ENCODE measurements at regions not wholly inside any gene's neighbourhood (a gene's known extent, or its start where the extent isn't known, plus 50 kb on each side); places are given as distances from the start of the nearest gene placed in this dataset.

DNA sequence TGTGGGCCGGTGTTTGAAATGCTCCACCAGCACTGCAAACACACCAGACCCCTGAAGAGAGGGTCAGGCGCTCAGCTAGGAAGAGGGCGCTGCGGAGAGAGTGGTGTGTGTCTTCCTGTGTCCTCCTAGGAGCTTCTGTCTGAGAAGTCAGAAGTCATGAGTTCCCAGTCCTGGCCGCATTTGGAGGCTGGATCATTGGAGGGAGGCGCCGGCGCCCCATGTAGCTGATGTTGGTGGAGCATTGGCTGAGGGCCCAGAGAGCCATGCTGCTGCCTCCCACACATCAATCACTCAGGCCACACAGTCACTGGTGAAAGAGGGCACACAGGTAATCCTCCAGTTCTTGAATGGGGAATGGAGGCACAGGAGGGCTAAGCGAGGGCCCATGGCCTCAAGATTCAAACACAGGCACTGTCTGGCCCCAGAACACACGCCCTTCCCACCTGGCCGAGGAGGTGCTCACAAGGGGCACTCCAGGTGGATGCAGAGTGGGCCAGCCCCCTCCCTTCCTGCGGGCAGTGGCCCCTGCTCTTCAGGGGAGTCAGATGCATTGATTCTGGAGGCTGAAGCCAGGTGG, 66.3 kb downstream of the RRM2 start:
- no peak for DNase-seq (ENCODE audit: low read depth)
- TF ChIP-seq, protein P1, sequence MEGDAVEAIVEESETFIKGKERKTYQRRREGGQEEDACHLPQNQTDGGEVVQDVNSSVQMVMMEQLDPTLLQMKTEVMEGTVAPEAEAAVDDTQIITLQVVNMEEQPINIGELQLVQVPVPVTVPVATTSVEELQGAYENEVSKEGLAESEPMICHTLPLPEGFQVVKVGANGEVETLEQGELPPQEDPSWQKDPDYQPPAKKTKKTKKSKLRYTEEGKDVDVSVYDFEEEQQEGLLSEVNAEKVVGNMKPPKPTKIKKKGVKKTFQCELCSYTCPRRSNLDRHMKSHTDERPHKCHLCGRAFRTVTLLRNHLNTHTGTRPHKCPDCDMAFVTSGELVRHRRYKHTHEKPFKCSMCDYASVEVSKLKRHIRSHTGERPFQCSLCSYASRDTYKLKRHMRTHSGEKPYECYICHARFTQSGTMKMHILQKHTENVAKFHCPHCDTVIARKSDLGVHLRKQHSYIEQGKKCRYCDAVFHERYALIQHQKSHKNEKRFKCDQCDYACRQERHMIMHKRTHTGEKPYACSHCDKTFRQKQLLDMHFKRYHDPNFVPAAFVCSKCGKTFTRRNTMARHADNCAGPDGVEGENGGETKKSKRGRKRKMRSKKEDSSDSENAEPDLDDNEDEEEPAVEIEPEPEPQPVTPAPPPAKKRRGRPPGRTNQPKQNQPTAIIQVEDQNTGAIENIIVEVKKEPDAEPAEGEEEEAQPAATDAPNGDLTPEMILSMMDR (IDR thresholded peaks at IDR 0.05; ENCODE audit: control insufficient read depth, extremely low read depth, insufficient read depth): no peak
- H3K4me3 ChIP-seq (ENCODE audit: low read depth, low read length): no peak overlapping the region

DNA sequence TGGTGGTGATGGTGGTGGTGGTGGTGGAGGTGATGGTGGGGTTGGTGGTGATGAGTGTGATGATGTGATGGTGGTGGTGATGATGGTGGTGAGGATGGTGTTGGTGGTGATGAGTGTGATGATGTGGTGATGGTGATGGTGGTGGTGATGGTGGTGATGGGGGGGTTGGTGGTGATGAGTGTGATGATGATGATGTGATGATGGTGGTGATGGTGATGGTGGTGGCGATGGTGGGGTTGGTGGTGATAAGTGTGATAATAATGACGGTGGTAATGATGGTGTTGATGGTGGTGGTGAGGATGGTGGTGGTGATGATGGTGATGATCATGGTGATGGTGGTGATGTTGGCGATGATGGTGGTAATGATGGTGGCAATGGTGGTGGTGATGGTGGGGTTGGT, 67.7 kb downstream of the RRM2 start:
- no peak for DNase-seq (ENCODE audit: low read depth)
- TF ChIP-seq, protein P1 (IDR thresholded peaks at IDR 0.05; ENCODE audit: control insufficient read depth, extremely low read depth, insufficient read depth): no peak
- no peak overlapping the region for H3K4me3 ChIP-seq (ENCODE audit: low read depth, low read length)

DNA sequence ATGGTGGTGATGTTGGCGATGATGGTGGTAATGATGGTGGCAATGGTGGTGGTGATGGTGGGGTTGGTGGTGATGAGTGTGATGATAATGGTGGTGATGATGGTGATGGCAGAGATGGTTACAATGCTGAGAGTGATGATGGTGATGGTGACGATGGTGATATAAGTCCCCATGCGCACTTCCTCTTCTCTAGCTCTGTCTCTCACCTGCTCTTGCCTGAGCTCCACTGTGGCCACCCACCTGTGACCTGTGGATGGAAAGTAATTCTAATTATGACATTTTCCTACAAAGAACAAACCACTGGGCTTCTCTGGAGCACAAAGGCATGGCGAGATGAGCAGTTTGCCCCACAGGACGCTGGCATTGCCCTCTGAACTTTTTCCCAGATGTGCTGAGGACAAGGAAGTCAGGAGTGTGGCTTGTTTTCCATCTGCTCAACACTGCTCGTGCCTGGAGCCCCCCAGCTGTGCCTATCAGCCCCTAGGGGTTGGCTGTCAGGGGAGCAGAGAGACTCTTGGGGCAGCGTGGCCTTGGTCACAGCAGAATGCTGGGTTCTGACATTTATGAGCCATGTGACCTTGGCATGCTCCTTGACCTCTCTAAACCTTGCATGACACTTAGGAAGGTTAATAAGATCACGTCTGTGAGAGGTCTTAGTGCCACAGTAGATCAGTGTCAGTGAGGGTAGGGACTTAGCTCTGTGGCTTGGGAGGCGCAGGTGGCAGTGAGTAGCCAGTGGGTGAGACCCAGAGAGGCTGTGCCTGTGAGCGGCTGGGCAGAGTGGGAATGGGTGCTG, 68.4 kb downstream of the RRM2 start:
- TF ChIP-seq, protein P1 (IDR thresholded peaks at IDR 0.05; ENCODE audit: control insufficient read depth, extremely low read depth, insufficient read depth): no peak
- DNase-seq (ENCODE audit: low read depth): no peak
- H3K4me3 ChIP-seq (ENCODE audit: low read depth, low read length): no peak overlapping the region

DNA sequence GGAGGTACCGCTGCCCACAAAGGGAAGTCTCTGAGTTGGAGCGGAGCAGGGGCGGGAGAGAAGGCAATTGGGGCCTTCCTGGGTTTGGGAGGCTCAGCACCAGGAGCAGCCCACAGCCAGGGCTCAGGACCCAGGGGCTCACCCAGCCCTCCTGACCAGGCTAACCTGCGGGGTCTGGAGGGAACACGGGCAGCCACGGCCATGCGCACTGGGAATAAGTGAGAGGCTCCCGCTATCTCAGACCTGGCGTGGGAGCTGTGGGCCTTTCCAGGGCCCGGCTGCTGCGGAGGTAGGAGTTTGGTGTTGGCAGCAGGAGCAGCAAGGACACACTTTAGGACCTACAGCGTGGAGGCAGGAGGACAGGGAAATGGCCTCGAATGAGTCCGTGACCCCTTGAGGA, 69.0 kb downstream of the RRM2 start:
- no peak for DNase-seq (ENCODE audit: low read depth)
- TF ChIP-seq, protein P1 (IDR thresholded peaks at IDR 0.05; ENCODE audit: control insufficient read depth, extremely low read depth, insufficient read depth): no peak
- H3K4me3 ChIP-seq (ENCODE audit: low read depth, low read length): no peak overlapping the region

DNA sequence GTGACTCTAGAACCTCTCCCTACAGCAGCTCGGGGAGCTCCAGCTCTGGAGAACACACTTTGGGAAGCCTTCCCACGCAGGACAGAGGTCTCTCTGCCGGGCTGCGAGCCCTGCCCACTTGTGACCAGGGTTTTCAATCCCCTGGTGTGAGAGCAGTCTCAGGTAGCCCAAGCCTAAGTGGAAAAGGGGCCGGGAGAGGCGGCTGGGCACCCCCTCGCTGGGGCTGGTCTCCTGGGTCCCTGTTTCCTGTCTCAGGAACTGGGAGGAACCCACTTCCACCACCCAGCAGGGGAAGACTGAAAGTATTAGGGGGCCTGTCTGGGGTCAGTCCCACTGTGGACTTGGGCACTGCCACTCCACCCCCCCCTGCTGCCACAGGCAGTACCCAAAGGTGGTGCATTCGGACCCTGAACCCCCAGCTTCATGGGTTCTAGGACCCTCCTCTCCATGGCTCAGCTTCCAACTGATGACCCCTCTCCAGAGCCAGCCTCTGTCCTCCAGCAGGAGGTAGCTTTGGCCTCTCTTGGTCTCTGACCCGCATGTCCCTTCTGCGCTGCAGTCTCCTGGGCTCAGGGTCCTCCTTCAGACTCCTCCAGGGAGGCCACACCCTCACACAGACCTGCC, 70.0 kb downstream of the RRM2 start:
- TF ChIP-seq, protein P1 (IDR thresholded peaks at IDR 0.05; ENCODE audit: control insufficient read depth, extremely low read depth, insufficient read depth): no peak
- no peak overlapping the region for H3K4me3 ChIP-seq (ENCODE audit: low read depth, low read length)
- no peak for DNase-seq (ENCODE audit: low read depth)

DNA sequence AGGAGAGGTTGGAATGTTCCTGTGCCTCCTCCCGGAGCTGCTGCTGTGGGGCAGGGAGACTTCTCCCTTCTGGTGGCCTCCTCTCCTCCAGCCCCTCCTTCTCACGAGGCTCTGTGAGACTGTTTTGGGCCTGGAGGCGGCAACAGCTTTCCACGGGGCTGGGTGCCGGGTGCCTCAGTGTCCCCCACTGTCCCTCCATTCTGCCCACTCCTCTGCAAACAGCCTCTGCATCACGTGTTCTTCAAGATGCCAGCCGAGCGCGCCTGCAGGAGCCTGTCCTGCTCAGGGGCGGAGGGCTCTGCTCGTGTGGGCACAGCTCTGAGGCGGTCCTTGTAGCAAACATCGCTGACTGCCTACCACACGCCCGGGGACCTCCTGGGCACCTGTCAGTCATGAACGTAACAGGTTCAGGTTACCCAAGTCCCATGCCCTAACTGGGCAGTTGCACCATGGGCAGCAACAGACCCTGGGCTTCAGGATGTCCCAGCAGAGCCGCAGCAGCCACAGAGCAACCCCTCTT, 70.8 kb downstream of the RRM2 start:
- DNase-seq (ENCODE audit: low read depth): no peak
- TF ChIP-seq, protein P1 (IDR thresholded peaks at IDR 0.05; ENCODE audit: control insufficient read depth, extremely low read depth, insufficient read depth): no peak
- no peak overlapping the region for H3K4me3 ChIP-seq (ENCODE audit: low read depth, low read length)

All from LNCaP clone FGC (cell line).